ENCODE measurements at regions not wholly inside any gene's neighbourhood (a gene's known extent, or its start where the extent isn't known, plus 50 kb on each side); places are given as distances from the start of the nearest gene placed in this dataset.

GRCh38 chr5:72608297-72608696 is 101.1 kb upstream of the ZNF366 start:
- TF ChIP-seq, protein P1, sequence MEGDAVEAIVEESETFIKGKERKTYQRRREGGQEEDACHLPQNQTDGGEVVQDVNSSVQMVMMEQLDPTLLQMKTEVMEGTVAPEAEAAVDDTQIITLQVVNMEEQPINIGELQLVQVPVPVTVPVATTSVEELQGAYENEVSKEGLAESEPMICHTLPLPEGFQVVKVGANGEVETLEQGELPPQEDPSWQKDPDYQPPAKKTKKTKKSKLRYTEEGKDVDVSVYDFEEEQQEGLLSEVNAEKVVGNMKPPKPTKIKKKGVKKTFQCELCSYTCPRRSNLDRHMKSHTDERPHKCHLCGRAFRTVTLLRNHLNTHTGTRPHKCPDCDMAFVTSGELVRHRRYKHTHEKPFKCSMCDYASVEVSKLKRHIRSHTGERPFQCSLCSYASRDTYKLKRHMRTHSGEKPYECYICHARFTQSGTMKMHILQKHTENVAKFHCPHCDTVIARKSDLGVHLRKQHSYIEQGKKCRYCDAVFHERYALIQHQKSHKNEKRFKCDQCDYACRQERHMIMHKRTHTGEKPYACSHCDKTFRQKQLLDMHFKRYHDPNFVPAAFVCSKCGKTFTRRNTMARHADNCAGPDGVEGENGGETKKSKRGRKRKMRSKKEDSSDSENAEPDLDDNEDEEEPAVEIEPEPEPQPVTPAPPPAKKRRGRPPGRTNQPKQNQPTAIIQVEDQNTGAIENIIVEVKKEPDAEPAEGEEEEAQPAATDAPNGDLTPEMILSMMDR (IDR thresholded peaks at IDR 0.05), result no peak
- TF ChIP-seq POLR2A (IDR thresholded peaks at IDR 0.05) (no peak), EP300 (IDR thresholded peaks at IDR 0.05) (no peak)

Data from gastroesophageal sphincter (tissue), 3 donors.